ENCODE measurements at regions not wholly inside any gene's neighbourhood (a gene's known extent, or its start where the extent isn't known, plus 50 kb on each side); places are given as distances from the start of the nearest gene placed in this dataset.

- Histone ChIP-seq H3K9ac (replicated peaks in 1 of 4; ENCODE audit: extremely low read depth in 1 of 4, low read depth in 3 of 4, low read length in 3 of 4) (no peak overlapping the region), H2BK12ac (ENCODE audit: low read depth, low read length) (no peak overlapping the region), H2AK5ac (ENCODE audit: low read depth, low read length) (no peak overlapping the region), H3K27me3 (replicated peaks in 1 of 4; ENCODE audit: control insufficient read depth in 3 of 4, extremely low read depth in 1 of 4, insufficient read depth in 3 of 4, low read length in 3 of 4) (no peaks in the 10 kb centered on the region), H3K36me3 (ENCODE audit: control insufficient read depth in 2 of 4, insufficient read depth in 4 of 4, low read length in 3 of 4) (no peaks in the 10 kb centered on the region), H2BK15ac (ENCODE audit: low read length) (no peak overlapping the region), H3K79me2 (ENCODE audit: control insufficient read depth in 1 of 2, insufficient read depth in 2 of 2, low read length in 2 of 2) (no peaks in the 10 kb centered on the region), H3K56ac (replicated peaks; ENCODE audit: insufficient read length, low read depth, low read length) (no peak overlapping the region), H4K8ac (ENCODE audit: extremely low read depth, insufficient read depth, low read length) (no peak overlapping the region), H3K27ac (ENCODE audit: low read depth, low read length) (no peak overlapping the region), H3K4me3 (ENCODE audit: extremely low read depth in 1 of 4, insufficient read depth in 2 of 4, low read depth in 3 of 4, low read length in 4 of 4) (no peak overlapping the region), H2BK5ac (ENCODE audit: low read depth, low read length) (no peak overlapping the region), H3K23me2 (ENCODE audit: low read depth, low read length) (peaks cover 2% of the 10 kb centered on the region; the same call in 1 of the 2 replicates), H2AFZ (ENCODE audit: low read length) (no peak overlapping the region), H3K23ac (ENCODE audit: insufficient read length) (no peak overlapping the region), H3K4me1 (replicated peaks in 1 of 4; ENCODE audit: control insufficient read depth in 3 of 4, insufficient read depth in 4 of 4, low read length in 3 of 4) (no peaks in the 10 kb centered on the region; a peak in 1 of 7 replicates), H3K18ac (ENCODE audit: extremely low read depth, low read length) (no peak overlapping the region), H4K20me1 (replicated peaks in 1 of 2; ENCODE audit: control insufficient read depth in 1 of 2, insufficient read depth in 2 of 2, low read length in 2 of 2) (no peaks in the 10 kb centered on the region), H2BK120ac (replicated peaks; ENCODE audit: low read depth, low read length) (no peak overlapping the region), H4K5ac (ENCODE audit: insufficient read length, low read depth, low read length) (no peak overlapping the region), H3K4me2 (ENCODE audit: insufficient read depth in 1 of 2, low read depth in 2 of 2, low read length in 2 of 2) (no peak overlapping the region), H3K79me1 (ENCODE audit: low read depth, low read length) (no peaks in the 10 kb centered on the region), H3K14ac (ENCODE audit: insufficient read length) (no peak overlapping the region), H2BK20ac (ENCODE audit: low read length) (no peak overlapping the region), H4K91ac (replicated peaks; ENCODE audit: insufficient read length, low read length) (no peak overlapping the region), H3K9me3 (ENCODE audit: insufficient read depth in 2 of 2, low read depth in 1 of 2, low read length in 1 of 2) (no peaks in the 10 kb centered on the region), H3K4ac (replicated peaks; ENCODE audit: insufficient read length, low read depth, low read length) (no peak overlapping the region)
- 92% methylated on average over 3 of the region's 3 CpGs; no CpG with 5 or more reads in 1 of the 2 experiments for WGBS, 2 experiments (ENCODE audit: extremely low coverage in 1 of 2, insufficient coverage in 1 of 2, insufficient read length in 1 of 2, insufficient replicate concordance in 2 of 2, low coverage in 1 of 2, low lambda C conversion rate in 2 of 2, missing lambda C conversion rate in 1 of 2)
- ChIA-PET CTCF (ENCODE audit: partially characterized antibody) (interaction anchor here (1.8 kb wide), 2 partner anchors 16 to 81 kb away, joined by 4 to 8 read pairs; no protein-coding TSS in a partner anchor), POLR2A (ENCODE audit: partially characterized antibody) (no interaction called here)
- FAIRE-seq (no peak), DNase-seq (ENCODE audit: low read depth in 1 of 2, low spot score in 2 of 2) (no peak)
- TF ChIP-seq, protein P1, sequence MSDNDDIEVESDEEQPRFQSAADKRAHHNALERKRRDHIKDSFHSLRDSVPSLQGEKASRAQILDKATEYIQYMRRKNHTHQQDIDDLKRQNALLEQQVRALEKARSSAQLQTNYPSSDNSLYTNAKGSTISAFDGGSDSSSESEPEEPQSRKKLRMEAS (IDR thresholded peaks at IDR 0.05) = no peak
- TF ChIP-seq JUN (IDR thresholded peaks at IDR 0.05; ENCODE audit: low read depth, low read length) (no peak), SIX5 (IDR thresholded peaks at IDR 0.05; ENCODE audit: low read depth, low read length) (no peak), EGR1 (IDR thresholded peaks at IDR 0.05; ENCODE audit: borderline replicate concordance, low read depth, low read length) (no peak), E2F6 (IDR thresholded peaks at IDR 0.05) (no peak), HDAC6 (IDR thresholded peaks at IDR 0.05; ENCODE audit: low read depth, low read length) (no peak), CBX5 (IDR thresholded peaks at IDR 0.05; ENCODE audit: low read depth, low read length) (no peak), FOSL1 (IDR thresholded peaks at IDR 0.05; ENCODE audit: insufficient read depth, low read depth, low read length) (no peak), ATF3 (IDR thresholded peaks at IDR 0.05; ENCODE audit: insufficient read depth, low read depth, low read length) (no peak), BRCA1 (IDR thresholded peaks at IDR 0.05; ENCODE audit: low read depth, low read length) (no peak), SRF (IDR thresholded peaks at IDR 0.05; ENCODE audit: low read depth, low read length) (no peak), CHD2 (IDR thresholded peaks at IDR 0.05; ENCODE audit: low read length) (no peak), RAD21 (IDR thresholded peaks at IDR 0.05 in 1 of 2, conservative IDR thresholded peaks at IDR 0.05 in 1 of 2; ENCODE audit: low read depth in 2 of 2, low read length in 2 of 2) (no peak)
Measured at GRCh38 chr9:79477241-79477840, 94.4 kb upstream of the TLE4 start.
